NCI-H774 (cell line): ENCODE measurements at regions not wholly inside any gene's neighbourhood (a gene's known extent, or its start where the extent isn't known, plus 50 kb on each side); places are given as distances from the start of the nearest gene placed in this dataset.

Experiments used
- DNase-seq: peaks from one replicate; lab custom pipeline; 2025; lab: John Stamatoyannopoulos, UW

- peak; percentile 5 for DNase-seq
Observed at GRCh38 chr4:145234091-145234706, 53.8 kb upstream of the OTUD4 start.

DNA sequence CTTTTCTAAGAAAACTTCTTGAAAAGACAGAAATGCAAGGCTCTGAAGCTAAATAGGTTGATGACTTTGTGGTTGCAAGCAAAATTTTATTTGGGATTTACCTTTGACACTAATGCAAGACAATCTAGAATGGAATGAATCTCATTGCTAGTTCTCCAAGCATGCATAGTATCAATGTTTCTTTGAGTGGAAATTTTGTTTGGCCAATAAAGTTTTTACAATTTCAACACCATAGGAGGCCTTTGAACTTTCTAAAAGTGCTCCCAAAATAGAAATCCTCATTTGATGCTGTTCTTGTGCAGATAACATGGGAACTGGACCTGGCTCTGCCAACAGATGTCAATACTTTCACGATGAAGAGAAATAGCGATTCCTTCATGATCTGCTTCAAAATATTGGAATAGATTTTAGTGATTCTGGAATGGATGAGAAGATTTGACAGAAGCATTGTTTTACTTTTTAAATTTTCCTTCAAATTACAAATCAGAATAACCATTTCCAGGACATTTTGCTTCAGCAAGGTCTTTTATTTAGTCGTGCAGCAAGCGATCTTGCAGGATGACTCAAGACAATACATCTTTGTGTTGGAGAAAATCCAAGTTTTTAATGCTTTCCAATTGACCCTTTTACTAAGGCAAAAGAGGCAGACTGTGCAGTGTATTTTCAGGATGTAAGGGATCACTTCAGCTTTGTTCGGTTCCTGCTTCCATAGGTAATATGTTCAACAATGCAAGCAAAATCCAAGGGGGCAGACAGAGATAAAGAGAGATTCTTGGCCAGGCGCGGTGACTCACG lies 51.7 kb upstream of the OTUD4 start:
- no peak for DNase-seq

- no peak for DNase-seq
Observed at GRCh38 chr4:145230726-145231125, 50.3 kb upstream of the OTUD4 start.
